IPS DF 4.7 (cell line): ENCODE measurements at regions not wholly inside any gene's neighbourhood (a gene's known extent, or its start where the extent isn't known, plus 50 kb on each side); places are given as distances from the start of the nearest gene placed in this dataset.

Experiments used
- DNase-seq: peaks from one replicate; pipeline ENCODE4 v3.0.0-alpha.2; 2013; ENCODE audit warnings: low spot score; ENCODE audit errors: extremely low read depth

DNA sequence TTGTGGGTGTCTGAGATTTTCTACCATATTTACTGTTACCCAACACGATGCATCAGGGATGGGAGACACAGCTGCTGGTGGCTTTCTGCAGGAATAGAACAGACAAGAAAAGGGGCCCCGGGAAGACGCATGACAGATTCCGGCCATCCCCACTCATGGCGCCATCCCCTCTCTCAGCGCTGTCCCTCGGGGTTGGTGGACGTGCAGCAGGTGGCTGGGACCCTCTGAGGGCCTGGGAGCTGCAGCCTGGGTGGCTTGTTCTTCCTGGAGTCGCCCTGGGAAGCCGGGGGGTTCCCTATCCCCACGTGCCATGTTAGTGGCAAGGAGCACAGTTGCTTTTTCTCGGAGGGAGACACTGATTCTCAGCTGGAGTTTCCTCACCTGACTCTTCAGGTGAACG, 1123.3 kb downstream of the BRD1 start:
- DNase-seq: no peak

DNA sequence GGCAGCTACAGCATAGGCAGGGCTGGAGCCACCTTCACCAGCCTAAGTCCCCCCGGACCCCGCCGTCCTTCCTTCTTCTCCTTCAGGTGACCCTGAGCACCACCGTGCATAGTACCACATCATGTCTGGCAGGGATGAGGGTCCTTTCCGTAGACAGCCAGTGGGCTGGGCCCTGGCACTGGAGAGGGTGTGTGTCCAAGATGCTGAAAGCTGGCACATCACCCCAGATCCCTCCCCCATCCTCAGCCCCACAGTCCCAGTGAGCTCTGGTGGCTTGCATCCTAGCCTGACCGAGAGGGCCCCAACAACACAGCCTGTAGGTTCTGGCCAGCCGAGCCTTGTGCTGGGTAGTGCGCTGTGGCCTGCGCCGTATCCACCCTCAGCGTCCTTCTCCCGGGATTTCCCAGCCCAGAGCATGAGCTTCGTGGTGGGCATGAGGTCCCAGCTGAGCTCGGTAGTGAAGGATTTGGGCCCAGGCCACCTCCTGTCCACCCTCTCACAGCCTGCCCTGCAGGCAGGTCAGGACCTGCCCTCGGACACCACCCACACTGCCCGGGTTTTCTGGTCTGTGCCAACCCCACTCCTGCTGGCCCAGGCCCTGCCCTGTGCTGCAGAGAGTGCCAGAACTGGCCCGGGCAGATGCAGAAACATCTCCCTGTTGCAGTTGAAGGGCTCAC, 1124.3 kb downstream of the BRD1 start:
- DNase-seq: no peak

DNA sequence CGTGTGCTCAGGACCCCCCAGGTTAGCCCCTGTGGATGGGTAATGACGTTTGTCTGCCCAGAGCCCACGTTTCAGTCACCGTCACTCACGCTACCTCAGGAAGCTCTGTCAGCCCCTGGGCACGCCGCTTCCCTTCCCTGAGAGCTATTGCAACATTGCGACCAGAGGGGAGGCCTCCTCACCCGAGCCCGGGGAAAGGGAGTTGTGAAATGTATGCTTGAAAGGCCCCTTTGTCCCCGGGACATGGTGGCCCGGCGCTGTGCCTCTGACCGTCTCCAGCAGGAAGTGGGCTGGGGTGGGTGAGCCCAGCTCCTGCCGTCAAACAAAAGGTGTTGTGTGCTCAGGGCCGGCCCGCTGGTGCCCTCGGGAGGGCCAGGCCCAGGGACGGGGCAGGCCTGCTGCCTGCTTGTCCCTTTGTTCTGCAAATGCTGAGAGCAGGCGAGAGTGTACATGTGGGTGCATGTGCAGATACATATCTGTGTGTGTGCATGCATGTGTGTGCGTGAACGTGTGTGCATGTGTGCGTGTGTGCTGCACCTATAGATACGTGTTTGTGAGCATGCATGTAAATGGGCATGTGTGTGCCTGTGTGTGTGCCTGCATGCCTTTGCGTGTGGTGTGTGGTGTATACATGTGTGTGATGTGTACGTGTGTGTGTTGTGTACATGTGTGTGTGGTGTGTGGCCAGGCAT, 1125.0 kb downstream of the BRD1 start:
- no peak for DNase-seq

DNA sequence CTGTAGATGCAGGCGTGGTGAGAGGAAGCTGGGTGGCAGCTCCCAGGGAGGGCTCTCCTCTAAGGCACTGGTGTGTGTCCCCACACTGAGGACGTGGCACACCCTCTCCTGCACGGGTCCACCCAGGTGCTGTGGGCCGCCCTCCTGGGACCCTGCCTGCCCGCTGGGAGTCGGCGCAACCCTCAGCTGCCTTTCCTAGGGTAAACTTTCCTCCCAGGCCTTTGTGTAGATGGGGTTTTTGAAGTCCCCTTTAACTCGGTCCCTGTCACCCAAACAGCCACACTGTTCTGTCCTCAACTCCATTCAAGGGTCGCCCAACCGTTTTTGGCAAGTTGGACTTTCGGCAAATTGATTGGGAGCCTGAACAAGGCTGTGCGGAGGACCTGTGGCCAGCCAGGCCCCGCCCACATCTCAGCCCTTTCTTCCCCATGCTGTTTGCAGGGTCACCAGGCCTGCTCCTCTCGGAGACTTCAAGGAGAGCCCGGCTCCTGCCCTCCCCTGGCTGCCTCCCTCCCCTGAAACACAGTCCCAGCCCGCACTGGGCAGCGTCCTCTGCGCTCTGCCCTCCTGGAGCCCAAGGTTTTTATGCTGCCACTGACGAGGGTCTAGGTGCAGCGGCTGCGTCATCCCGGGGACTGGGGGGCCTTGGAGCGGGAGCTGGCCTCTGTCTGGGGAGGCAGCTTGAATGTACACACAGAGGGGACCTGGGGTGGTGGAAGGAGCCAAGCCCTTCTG, 1126.2 kb downstream of the BRD1 start:
- DNase-seq: no peak

DNA sequence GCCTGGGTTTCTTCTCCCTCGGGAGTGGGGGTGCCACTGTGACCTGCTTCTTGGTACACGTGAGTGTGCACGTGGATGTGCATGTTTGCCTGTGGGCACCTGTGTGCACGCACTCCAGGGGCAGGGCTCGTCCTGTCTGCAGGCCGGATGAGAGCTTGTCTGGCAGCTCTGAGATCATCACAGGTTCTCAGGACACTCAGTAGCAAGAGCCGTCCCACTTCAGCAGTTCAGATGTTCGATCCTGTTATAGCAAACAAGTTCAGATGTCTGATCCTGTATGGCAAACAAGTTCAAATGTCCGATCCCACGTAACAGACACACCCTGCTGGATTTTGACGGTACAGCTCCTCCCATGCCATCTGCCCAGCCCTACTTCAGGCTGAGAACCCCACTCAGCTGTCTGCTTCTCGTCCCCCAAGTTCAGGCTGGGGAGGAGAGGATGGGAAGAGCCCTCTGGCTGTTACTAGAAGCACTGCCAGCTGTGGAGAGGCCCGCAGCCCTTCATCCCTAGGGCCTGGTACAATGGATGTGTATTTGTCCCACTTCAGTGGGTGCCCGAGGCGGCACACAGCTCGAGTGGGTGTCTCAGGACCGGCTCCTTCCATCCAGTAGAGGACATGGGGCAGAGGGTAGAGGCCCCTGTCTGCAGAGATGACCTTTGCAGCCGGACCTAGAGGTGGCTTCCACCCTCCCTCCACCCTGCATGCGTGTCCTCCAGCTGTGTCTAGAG, 1126.9 kb downstream of the BRD1 start:
- DNase-seq: no peak

DNA sequence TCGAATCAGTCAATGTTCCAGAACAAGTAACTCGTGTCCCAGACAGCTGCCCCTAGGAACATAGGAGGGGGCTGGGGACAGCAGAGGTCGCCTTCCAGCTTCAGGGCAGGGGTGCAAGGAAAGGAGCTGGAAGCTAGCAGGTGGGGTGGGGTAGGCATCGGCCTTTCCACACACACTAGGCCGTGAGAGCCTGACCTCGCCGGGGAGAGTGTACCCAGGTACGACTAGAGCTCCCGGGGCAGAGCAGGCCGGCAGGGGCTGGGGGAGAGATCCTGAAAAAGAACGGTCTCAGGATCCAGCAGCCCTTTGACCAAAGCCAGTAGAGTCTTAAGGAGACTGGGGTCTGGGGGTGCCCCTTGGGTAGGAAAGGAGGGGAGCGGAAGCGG, 1127.5 kb downstream of the BRD1 start:
- no peak for DNase-seq

DNA sequence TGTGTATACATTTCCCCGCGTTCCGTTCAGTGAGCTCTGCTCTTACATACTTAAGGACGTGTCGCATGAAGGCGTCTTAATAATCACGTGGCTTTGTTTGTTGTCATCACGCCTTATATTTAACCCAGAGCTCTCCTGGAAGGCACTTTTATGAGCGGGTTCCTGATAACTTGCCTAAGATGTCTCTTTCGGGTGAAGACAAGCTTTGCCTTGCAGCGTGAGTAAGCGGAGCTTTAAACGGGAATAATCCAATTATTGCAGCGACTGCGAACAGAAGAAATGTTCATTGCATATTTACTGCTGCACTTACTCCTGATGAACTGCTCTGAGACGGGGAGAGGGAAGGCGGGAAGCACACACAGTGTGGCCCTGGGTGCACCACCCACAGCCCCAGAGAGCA, 1128.2 kb downstream of the BRD1 start:
- no peak for DNase-seq

DNA sequence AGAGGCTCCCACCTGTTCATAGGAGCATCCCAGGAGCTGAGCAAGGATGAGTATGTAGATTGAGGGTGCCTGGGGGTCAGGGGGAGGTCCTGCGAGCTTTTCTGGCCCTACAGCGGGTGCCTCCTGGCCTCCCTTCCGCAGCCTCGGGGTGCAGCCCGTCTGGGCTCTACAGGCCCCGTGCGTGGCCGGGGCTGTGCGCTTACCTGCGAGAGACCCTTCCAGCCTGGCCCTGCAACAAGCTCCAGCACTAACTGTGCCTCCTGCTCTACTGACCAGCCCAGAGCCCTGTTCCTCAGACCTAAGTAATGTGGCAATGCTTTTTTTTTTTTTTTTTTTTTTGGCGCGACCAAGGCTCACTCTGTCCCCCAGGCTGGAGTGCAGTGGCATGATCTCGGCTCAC, 1129.1 kb downstream of the BRD1 start:
- no peak for DNase-seq

DNA sequence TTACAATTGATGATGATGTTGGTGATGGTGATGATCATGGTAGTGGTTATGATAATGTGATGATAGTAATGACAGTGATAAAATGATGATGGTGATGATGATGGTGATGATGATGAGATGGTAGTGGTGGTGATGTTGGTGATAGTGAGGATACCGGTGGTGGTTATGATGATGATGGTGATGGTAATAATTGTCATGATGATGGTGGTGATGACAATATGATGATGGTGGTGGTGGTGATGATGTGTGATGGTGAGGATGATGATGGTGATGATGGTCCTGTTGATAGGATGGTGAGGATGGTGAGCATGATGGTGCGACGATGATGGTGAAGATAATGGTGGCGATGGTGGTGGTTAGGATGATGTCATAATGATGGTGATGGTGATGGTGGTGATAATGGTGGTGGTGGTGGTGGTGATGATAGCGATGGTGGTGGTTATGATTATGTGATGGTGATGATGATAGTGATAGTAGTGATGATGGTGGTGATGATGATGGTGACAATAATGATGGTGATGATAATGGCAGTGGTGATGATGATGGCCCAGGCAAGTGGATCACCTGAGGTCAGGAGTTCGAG, 1129.9 kb downstream of the BRD1 start:
- DNase-seq: no peak

DNA sequence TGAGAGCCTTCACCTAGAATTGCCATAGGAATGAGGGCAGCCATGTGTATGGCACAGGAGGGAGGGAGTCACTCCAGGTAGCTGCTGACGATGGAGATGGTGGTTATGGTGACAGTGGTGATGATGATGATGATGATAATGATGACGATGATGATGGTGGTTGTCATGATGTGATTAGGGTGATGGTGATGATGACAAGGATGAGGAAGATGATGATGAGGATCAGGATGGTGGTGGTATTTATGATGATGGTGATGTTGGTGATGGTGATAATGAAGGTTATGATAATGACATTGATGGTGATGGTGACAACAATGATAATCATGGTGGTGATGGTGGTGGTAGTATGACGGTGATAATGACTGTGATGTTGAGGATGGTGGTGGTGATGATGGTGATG, 1130.5 kb downstream of the BRD1 start:
- DNase-seq: no peak

DNA sequence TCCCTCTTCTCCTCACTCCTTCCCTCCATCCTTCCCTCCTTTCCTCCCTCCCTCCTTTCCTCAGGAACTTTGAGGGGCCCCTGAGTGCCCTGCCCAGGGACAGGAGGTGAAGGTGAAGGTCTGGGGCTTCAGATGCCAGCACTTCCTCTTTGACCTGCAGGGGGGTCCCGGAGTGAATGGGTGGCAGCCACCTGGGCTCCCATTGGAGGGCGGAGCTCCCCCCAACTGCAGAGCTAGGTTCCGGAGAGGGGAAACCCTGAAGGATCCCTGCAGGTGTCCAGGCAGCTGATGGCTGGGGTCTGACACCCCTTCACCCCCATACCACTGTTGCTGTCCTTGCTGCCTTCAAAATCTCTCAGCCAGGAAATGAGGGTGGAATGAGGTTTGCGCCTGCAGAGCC, 1131.3 kb downstream of the BRD1 start:
- DNase-seq: no peak

DNA sequence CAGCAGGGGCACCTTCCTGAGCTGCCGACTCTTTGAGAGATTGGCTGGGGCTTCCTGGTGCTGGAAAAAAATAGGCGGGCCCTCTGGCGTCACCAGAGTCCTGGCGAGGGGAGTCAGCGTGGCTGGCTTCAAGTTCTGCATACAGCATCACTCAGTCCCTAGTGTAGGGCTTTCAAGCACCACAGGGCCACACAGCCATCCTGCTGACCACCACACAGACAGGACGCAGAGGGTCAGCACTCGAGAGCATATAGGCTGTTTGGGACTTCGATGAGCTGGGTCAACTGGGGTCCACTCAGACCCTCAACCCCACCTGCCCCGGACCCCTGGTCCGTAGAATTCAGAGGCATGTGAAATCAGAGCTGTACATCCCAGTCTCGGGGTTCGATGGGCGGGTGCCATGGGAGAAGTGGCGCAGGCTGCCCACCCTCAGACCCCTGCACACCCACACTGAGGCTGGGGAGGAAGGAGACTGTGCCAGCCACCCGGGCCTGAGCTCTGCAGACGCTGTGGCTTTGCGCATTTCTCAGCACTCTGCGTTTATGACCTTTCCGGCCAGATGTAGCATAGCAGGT, 1131.9 kb downstream of the BRD1 start:
- DNase-seq: no peak

DNA sequence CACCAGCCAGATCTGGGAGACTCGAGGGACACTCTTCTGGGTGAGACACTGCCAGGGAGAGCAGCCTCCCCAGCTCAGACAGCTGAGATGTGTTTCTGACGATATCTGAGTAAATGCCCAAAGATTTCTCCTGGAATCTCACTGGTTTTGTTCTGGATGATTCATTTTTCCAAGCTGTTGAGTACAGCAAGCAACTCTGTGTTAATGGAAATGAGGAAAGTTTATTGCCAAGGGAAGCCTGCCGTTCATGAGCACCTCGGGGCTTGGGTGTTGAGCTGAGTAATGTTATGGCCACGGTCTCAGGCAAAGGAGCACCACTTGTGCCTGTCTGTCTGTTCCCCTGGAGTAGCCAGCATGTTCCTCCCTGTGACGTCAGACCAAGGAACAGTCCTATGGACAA, 1132.4 kb downstream of the BRD1 start:
- DNase-seq: no peak

DNA sequence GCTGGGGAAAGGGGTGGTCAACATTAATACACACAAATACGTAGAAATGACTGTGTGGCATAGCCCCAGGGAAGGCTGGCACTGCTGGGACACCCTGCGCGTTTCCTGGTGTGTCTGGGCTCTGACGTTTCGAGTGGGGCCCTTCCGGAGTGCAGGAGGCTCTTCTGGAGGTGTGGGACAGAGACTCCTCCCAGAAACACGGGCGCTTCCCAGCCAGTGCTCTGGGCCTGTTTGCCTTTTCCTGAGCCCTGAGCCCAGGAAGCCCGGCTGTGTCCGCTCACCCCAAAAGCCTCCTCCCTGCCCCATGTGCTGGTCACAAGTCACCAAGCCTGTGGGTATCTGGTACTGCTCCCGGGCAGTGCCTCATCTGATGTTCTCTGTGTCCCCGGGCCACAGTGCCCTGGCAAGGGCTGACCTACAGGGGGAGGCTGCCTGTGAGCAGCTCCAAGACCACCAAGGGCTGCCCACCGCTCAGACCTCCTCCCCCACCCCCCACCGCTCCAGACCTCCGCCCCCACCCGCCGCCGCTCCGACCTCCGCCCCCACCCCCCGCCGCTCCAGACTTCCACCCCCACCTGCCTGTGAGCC, 1133.3 kb downstream of the BRD1 start:
- no peak for DNase-seq

DNA sequence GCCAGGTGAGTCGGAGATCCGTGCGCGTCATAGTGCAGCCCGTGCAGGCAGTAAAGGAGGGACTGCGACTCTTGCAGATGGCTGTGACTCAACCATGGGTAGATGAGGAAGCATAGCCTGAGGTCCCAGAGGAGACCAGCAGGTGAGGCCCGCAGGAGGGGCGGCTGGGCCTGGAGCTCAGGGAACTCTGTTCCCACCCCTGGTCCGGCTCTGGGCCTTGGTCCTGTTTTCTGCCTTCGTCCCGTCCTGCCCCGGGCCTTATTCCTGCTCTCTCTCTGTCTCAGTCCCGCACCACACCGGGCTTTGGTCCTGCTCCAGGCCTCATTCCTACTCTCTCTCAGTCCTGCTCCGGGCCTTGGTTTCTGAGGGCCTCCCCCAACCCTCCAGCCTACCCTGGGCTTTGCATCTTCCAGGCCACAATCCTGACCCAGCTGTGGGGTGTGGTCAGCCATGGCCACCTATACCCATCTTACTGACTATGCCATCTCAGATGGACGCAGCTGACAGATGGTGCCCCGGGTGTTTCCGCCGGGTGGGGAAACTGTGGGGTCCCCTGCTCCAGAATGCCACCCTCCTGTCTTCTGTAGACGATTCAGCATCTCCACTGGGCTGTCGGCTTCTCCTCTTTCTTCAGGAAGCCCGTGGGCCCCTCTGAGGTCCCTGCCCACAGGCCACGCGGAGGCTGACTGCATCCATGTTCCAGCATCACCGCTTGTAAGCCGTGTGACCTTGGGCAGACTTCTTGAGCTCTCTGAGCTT, 1134.1 kb downstream of the BRD1 start:
- DNase-seq: no peak

DNA sequence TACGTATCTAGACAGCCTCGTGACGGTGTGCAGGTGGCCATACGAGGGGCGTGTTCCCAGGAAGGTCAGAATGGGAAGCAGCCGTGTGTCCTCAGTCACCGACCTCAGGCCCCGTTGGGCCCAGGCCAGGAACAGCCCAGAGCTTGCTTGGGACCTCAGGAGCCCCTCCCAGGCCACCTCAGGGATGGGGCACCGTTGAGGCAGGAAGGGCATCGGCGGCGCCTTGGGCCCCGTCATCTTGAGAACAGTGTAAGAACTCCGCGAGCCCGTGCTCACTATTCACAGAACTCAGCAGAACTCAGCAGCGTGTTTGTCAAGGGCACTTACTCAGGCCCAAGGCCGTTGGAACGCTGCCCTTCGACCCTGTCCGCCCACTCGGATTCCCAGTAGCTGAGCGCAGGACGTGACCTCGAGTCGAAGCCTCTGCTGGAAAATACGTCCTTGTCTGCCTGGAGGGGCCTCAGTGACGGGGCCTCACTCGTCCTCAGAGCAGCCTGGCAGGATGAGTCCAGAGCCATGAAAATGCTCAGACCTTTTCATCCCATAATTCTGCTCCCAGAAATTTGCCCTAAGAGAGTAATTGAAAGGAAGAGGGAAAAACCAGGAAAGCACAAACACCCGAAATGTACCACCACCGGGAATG, 1134.8 kb downstream of the BRD1 start:
- no peak for DNase-seq

DNA sequence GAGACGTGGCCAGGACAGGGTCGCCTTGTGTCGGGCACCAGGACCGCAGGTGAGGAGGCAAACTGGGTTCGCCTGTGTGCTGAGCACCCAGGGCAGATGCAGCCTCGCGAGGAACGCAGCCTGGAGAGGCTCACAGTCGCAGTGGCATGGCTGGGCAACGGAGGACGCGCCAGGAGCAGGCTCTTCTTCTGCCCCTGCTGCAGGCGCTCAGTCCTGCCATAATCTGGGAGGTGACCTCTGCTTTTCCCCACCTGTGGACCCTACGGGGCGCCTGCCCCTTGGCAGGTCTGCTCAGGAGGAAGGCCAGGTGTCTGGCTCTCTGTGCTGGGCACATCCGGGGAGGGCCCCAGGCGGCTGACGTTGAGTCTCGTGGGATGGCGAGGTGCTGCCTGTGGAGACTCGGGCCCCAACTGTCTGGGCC, 1136.2 kb downstream of the BRD1 start:
- no peak for DNase-seq

DNA sequence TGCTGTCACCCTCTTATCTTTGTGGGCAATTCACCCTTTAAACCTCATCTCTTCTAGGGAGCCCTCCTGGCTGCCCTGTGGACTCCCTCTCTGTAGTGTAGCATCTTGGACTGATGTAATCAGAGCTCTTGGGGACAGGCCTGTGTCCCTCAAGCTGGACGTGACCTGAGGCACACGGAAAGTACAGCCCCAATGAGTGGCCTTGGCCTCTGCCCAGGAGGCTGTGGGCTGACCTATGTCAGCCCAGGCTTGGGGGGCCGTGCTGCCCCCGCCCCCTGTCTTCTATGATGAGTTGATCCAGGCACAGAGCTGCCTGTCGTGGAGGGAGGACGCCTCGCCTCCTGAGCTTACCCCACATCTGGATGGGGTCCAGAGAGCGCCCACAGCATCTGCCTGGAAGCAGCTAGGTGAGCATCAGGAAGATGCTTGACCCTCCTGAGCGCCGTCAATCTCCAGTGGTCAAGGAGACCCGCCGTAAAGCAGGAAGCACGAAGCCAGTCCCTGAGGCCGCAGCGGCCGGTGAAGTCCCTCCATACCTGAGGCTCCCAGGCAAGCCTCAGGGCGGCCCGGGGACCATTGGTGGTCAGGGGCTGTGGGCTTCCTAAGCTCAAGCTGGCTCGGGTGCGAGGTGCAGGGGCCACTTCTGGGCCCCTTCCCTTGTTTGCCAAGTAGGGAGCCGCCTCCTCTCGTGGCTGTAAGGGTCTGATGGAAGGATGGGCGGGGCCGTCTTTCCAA, 1136.9 kb downstream of the BRD1 start:
- DNase-seq: no peak

DNA sequence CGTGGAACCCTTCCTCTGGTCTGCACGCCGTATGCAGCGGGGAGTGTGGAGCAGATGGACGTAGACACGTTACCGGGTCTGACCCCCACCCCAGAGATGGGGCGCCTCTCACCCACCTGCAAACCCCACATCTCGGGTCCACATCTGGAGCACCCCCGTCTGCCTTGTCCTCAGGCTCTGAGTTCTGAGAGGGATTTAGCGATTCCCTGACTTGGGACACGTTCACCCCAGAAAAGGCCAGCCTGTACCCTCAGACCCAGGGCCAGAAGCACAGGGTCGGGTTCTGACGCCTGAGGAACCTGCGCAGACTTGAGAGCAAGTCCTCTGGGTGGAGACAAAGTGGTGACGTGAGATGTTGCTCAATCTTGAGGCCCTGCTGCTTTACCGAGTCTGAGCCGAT, 1138.5 kb downstream of the BRD1 start:
- DNase-seq: no peak
